Suprapubic skin (tissue), 4 donors: ENCODE measurements at regions not wholly inside any gene's neighbourhood (a gene's known extent, or its start where the extent isn't known, plus 50 kb on each side); places are given as distances from the start of the nearest gene placed in this dataset.

Source experiments
- EP300 ChIP-seq: sonication (generic); formaldehyde crosslinking; IDR thresholded peaks from one replicate; pipeline ENCODE4 v1.6.1; 2017; ENCODE audit warnings: antibody characterized with exemption
- POLR2A ChIP-seq, 2 donors: fragments of 450-650 bp; IDR thresholded peaks; one replicate each; pipeline ENCODE4 v1.6.1; 2017; ENCODE audit warnings: antibody characterized with exemption in 2 of 2, mild to moderate bottlenecking in 2 of 2, moderate library complexity in 2 of 2
- POLR2AphosphoS5 ChIP-seq, 3 donors: sonication (generic); formaldehyde crosslinking; IDR thresholded peaks; one replicate each; pipeline ENCODE4 v1.6.1; 2017; ENCODE audit warnings: antibody characterized with exemption in 3 of 3
- TF ChIP-seq, protein P1 (sequence below), 2 donors: fragments of 200-600 bp in 1 of 2; fragments of 450-650 bp in 1 of 2; sonication (generic) in 1 of 2; IDR thresholded peaks; one replicate each; pipeline ENCODE4 v1.5.1; 2016 to 2019; ENCODE audit warnings: antibody characterized with exemption in 2 of 2, mild to moderate bottlenecking in 1 of 2, moderate library complexity in 1 of 2

- TF ChIP-seq, protein P1, sequence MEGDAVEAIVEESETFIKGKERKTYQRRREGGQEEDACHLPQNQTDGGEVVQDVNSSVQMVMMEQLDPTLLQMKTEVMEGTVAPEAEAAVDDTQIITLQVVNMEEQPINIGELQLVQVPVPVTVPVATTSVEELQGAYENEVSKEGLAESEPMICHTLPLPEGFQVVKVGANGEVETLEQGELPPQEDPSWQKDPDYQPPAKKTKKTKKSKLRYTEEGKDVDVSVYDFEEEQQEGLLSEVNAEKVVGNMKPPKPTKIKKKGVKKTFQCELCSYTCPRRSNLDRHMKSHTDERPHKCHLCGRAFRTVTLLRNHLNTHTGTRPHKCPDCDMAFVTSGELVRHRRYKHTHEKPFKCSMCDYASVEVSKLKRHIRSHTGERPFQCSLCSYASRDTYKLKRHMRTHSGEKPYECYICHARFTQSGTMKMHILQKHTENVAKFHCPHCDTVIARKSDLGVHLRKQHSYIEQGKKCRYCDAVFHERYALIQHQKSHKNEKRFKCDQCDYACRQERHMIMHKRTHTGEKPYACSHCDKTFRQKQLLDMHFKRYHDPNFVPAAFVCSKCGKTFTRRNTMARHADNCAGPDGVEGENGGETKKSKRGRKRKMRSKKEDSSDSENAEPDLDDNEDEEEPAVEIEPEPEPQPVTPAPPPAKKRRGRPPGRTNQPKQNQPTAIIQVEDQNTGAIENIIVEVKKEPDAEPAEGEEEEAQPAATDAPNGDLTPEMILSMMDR (IDR thresholded peaks at IDR 0.05) = no peak
- TF ChIP-seq EP300 = no peak
- no peak for TF ChIP-seq POLR2A (IDR thresholded peaks at IDR 0.05)
- TF ChIP-seq POLR2AphosphoS5 (IDR thresholded peaks at IDR 0.05) = no peak
Measured at GRCh38 chr19:31834070-31834469, 484.8 kb upstream of the TSHZ3 start.
